Neural cell (in vitro differentiated cells): ENCODE measurements at regions not wholly inside any gene's neighbourhood (a gene's known extent, or its start where the extent isn't known, plus 50 kb on each side); places are given as distances from the start of the nearest gene placed in this dataset.

Experiments used
- H2AFZ ChIP-seq: fragments of 200-600, 300-800 bp; sonication (generic), shearing (Covaris generic); 2 replicates; pipeline ENCODE4 v1.6.0; 2014; ENCODE audit warnings: low read depth, mild to moderate bottlenecking, antibody characterized with exemption, low read length, moderate library complexity
- H3F3A ChIP-seq: fragments of 200-600 bp; shearing (Covaris generic); 2 replicates; pipeline ENCODE4 v1.6.1; 2016; ENCODE audit warnings: mild to moderate bottlenecking, moderate library complexity, mixed read lengths, antibody characterized with exemption, low read length; ENCODE audit not compliant: insufficient read depth, poor library complexity, severe bottlenecking
- H3K27ac ChIP-seq: fragments of 200-600, 300-800 bp; sonication (generic), shearing (Covaris generic); 2 replicates; pipeline ENCODE4 v1.5.1; 2014; ENCODE audit warnings: mild to moderate bottlenecking, low read length, moderate library complexity
- H3K27me3 ChIP-seq: fragments of 300-800, 200-600 bp; sonication (generic), shearing (Covaris generic); 2 replicates; pipeline ENCODE4 v1.6.0; 2014; ENCODE audit warnings: mild to moderate bottlenecking, low read depth, low read length, moderate library complexity; ENCODE audit not compliant: insufficient read depth
- H3K36me3 ChIP-seq: fragments of 300-800, 200-600 bp; sonication (generic), shearing (Covaris generic); 2 replicates; pipeline ENCODE4 v1.5.1; 2014; ENCODE audit warnings: mild to moderate bottlenecking, antibody characterized with exemption, low read length, moderate library complexity; ENCODE audit not compliant: insufficient read depth
- H3K4me2 ChIP-seq: fragments of 300-800, 200-600 bp; sonication (generic), shearing (Covaris generic); 2 replicates; pipeline ENCODE4 v1.6.0; 2014; ENCODE audit warnings: mild to moderate bottlenecking, low read length
- H3K4me3 ChIP-seq: fragments of 300-800, 200-600 bp; sonication (generic), shearing (Covaris generic); 2 replicates; pipeline ENCODE4 v1.5.1; 2014; ENCODE audit warnings: mild to moderate bottlenecking, low read length, moderate library complexity
- H3K79me2 ChIP-seq: fragments of 200-600 bp; shearing (Covaris generic); replicated peaks from 2 replicates; pipeline ENCODE4 v1.6.0; 2014; ENCODE audit warnings: mild to moderate bottlenecking, low read length, moderate library complexity; ENCODE audit not compliant: insufficient read depth
- H3K9ac ChIP-seq: fragments of 300-800, 200-600 bp; sonication (generic), shearing (Covaris generic); 2 replicates; pipeline ENCODE4 v1.6.1; 2016; ENCODE audit warnings: mild to moderate bottlenecking, low read length, mixed read lengths
- H3K9me2 ChIP-seq: fragments of 200-600 bp; shearing (Covaris generic); 2 replicates; pipeline ENCODE4 v1.6.1; 2016; ENCODE audit warnings: mild to moderate bottlenecking, low read length, mixed read lengths; ENCODE audit not compliant: insufficient read depth
- H3K9me3 ChIP-seq: fragments of 200-600, 300-800 bp; sonication (generic), shearing (Covaris generic); 2 replicates; pipeline ENCODE4 v1.6.1; 2016; ENCODE audit warnings: mild to moderate bottlenecking, mixed run types, low read length, moderate library complexity, mixed read lengths
- H4K20me1 ChIP-seq: fragments of 200-600 bp; shearing (Covaris generic); 2 replicates; pipeline ENCODE4 v1.6.1; 2016; ENCODE audit warnings: mild to moderate bottlenecking, mixed run types; ENCODE audit not compliant: insufficient read depth
- EP300 ChIP-seq: fragments of 450-650 bp; conservative IDR thresholded peaks from 2 replicates; pipeline ENCODE4 v1.6.1; 2014; ENCODE audit warnings: antibody characterized with exemption, mild to moderate bottlenecking, moderate library complexity; ENCODE audit not compliant: poor library complexity, severe bottlenecking
- EZH2 ChIP-seq: fragments of 200-600, 300-800 bp; shearing (Covaris generic), sonication (generic); IDR thresholded peaks from 2 replicates; pipeline ENCODE4 v1.6.1; 2014; ENCODE audit warnings: antibody characterized with exemption, low read length, borderline replicate concordance, mild to moderate bottlenecking; ENCODE audit not compliant: insufficient read depth, poor library complexity, severe bottlenecking
- MXI1 ChIP-seq: fragments of 450-650 bp; conservative IDR thresholded peaks from 2 replicates; pipeline ENCODE4 v1.6.1; 2014; ENCODE audit warnings: antibody characterized with exemption, mild to moderate bottlenecking; ENCODE audit not compliant: poor library complexity, severe bottlenecking
- POLR2AphosphoS5 ChIP-seq: IDR thresholded peaks from 2 replicates; pipeline ENCODE4 v1.6.1; 2012
- RAD21 ChIP-seq: fragments of 450-650 bp; conservative IDR thresholded peaks from 2 replicates; pipeline ENCODE4 v1.6.1; 2014; ENCODE audit warnings: antibody characterized with exemption, mild to moderate bottlenecking, moderate library complexity
- SMC3 ChIP-seq: fragments of 450-650 bp; conservative IDR thresholded peaks from 2 replicates; pipeline ENCODE4 v1.6.1; 2014; ENCODE audit warnings: antibody characterized with exemption, mild to moderate bottlenecking, moderate library complexity; ENCODE audit not compliant: poor library complexity
- TAF1 ChIP-seq: IDR thresholded peaks from 2 replicates; pipeline ENCODE4 v1.6.1; 2012; ENCODE audit warnings: low read depth
- TF ChIP-seq, protein P1 (sequence below): fragments of 450-650 bp; IDR thresholded peaks from 2 replicates; pipeline ENCODE4 v1.5.1; 2014; ENCODE audit warnings: antibody characterized with exemption, mild to moderate bottlenecking, moderate library complexity; ENCODE audit not compliant: poor library complexity, severe bottlenecking
- TF ChIP-seq, protein P2 (sequence below): IDR thresholded peaks from 2 replicates; pipeline ENCODE4 v1.6.1; 2012; ENCODE audit warnings: borderline replicate concordance

DNA sequence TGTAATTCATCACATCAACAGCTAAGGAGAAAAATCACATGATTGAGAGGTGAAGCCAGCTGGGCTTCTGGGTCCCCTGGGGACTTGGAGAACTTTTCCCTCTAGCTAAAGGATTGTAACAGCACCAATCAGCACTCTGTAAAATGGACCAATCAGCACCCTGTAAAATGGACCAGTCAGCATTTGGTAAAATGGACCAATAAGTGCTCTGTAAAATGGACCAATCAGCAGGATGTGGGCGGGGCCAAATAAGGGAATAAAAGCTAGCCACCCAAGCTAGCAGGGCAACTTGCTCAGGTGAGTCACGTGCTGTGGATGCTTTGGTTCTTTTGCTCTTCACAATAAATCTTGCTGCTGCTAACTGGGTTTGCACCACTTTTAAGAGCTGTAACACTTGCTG lies 1248.3 kb downstream of the PCDH18 start:
- TF ChIP-seq RAD21 (no peak), EZH2 (no peak), EP300 (no peak), MXI1 (no peak), POLR2AphosphoS5 (no peak), SMC3 (no peak), TAF1 (no peak)
- TF ChIP-seq, protein P1, sequence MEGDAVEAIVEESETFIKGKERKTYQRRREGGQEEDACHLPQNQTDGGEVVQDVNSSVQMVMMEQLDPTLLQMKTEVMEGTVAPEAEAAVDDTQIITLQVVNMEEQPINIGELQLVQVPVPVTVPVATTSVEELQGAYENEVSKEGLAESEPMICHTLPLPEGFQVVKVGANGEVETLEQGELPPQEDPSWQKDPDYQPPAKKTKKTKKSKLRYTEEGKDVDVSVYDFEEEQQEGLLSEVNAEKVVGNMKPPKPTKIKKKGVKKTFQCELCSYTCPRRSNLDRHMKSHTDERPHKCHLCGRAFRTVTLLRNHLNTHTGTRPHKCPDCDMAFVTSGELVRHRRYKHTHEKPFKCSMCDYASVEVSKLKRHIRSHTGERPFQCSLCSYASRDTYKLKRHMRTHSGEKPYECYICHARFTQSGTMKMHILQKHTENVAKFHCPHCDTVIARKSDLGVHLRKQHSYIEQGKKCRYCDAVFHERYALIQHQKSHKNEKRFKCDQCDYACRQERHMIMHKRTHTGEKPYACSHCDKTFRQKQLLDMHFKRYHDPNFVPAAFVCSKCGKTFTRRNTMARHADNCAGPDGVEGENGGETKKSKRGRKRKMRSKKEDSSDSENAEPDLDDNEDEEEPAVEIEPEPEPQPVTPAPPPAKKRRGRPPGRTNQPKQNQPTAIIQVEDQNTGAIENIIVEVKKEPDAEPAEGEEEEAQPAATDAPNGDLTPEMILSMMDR: no peak
- TF ChIP-seq, protein P2, sequence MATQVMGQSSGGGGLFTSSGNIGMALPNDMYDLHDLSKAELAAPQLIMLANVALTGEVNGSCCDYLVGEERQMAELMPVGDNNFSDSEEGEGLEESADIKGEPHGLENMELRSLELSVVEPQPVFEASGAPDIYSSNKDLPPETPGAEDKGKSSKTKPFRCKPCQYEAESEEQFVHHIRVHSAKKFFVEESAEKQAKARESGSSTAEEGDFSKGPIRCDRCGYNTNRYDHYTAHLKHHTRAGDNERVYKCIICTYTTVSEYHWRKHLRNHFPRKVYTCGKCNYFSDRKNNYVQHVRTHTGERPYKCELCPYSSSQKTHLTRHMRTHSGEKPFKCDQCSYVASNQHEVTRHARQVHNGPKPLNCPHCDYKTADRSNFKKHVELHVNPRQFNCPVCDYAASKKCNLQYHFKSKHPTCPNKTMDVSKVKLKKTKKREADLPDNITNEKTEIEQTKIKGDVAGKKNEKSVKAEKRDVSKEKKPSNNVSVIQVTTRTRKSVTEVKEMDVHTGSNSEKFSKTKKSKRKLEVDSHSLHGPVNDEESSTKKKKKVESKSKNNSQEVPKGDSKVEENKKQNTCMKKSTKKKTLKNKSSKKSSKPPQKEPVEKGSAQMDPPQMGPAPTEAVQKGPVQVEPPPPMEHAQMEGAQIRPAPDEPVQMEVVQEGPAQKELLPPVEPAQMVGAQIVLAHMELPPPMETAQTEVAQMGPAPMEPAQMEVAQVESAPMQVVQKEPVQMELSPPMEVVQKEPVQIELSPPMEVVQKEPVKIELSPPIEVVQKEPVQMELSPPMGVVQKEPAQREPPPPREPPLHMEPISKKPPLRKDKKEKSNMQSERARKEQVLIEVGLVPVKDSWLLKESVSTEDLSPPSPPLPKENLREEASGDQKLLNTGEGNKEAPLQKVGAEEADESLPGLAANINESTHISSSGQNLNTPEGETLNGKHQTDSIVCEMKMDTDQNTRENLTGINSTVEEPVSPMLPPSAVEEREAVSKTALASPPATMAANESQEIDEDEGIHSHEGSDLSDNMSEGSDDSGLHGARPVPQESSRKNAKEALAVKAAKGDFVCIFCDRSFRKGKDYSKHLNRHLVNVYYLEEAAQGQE: no peak
- Histone ChIP-seq H3K4me2 (no peak overlapping the region), H3K36me3 (no peaks in the 10 kb centered on the region), H3F3A (no peaks in the 10 kb centered on the region), H3K9me2 (no peaks in the 10 kb centered on the region), H4K20me1 (no peaks in the 10 kb centered on the region), H3K9ac (no peak overlapping the region), H2AFZ (no peak overlapping the region), H3K79me2 (no peaks in the 10 kb centered on the region), H3K4me3 (no peak overlapping the region), H3K27ac (no peak overlapping the region), H3K27me3 (no peaks in the 10 kb centered on the region), H3K9me3 (no peaks in the 10 kb centered on the region)

DNA sequence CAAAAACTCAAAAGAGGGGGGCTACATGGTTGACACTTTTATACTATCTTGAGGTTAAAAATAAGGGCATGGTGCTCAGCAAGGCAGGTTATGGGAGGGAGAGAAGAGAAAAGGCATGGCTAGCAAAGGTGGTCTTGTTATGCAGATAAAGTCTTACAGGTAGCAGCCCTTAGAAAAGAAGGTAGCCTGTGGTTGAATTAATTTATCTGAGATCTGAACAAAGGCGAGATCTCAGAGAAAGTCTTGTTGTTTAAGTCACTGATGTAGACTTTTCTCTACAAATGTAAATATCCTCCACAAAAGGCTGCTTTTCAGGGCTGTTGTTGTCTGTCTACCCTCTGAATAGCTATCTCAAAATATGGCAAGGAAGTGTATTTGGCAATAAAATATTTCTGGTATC lies 1250.4 kb downstream of the PCDH18 start:
- Histone ChIP-seq H3K4me3 (no peak overlapping the region), H3K9ac (no peak overlapping the region), H3F3A (no peaks in the 10 kb centered on the region), H3K9me3 (no peaks in the 10 kb centered on the region), H3K4me2 (no peak overlapping the region), H2AFZ (no peak overlapping the region), H3K27ac (no peak overlapping the region), H4K20me1 (no peaks in the 10 kb centered on the region), H3K79me2 (no peaks in the 10 kb centered on the region), H3K36me3 (no peaks in the 10 kb centered on the region), H3K9me2 (no peaks in the 10 kb centered on the region), H3K27me3 (no peaks in the 10 kb centered on the region)
- no peak for TF ChIP-seq MXI1
- TF ChIP-seq TAF1: no peak
- TF ChIP-seq POLR2AphosphoS5: no peak
- no peak for TF ChIP-seq RAD21
- TF ChIP-seq, protein P2: no peak
- TF ChIP-seq EP300: no peak
- TF ChIP-seq, protein P1: no peak
- TF ChIP-seq SMC3: no peak
- TF ChIP-seq EZH2: no peak
